ENCODE measurements at regions not wholly inside any gene's neighbourhood (a gene's known extent, or its start where the extent isn't known, plus 50 kb on each side); places are given as distances from the start of the nearest gene placed in this dataset.

GRCh38 chr9:17013891-17014290 lies 120.9 kb upstream of the CNTLN start (continued):
- TF ChIP-seq, protein P1, sequence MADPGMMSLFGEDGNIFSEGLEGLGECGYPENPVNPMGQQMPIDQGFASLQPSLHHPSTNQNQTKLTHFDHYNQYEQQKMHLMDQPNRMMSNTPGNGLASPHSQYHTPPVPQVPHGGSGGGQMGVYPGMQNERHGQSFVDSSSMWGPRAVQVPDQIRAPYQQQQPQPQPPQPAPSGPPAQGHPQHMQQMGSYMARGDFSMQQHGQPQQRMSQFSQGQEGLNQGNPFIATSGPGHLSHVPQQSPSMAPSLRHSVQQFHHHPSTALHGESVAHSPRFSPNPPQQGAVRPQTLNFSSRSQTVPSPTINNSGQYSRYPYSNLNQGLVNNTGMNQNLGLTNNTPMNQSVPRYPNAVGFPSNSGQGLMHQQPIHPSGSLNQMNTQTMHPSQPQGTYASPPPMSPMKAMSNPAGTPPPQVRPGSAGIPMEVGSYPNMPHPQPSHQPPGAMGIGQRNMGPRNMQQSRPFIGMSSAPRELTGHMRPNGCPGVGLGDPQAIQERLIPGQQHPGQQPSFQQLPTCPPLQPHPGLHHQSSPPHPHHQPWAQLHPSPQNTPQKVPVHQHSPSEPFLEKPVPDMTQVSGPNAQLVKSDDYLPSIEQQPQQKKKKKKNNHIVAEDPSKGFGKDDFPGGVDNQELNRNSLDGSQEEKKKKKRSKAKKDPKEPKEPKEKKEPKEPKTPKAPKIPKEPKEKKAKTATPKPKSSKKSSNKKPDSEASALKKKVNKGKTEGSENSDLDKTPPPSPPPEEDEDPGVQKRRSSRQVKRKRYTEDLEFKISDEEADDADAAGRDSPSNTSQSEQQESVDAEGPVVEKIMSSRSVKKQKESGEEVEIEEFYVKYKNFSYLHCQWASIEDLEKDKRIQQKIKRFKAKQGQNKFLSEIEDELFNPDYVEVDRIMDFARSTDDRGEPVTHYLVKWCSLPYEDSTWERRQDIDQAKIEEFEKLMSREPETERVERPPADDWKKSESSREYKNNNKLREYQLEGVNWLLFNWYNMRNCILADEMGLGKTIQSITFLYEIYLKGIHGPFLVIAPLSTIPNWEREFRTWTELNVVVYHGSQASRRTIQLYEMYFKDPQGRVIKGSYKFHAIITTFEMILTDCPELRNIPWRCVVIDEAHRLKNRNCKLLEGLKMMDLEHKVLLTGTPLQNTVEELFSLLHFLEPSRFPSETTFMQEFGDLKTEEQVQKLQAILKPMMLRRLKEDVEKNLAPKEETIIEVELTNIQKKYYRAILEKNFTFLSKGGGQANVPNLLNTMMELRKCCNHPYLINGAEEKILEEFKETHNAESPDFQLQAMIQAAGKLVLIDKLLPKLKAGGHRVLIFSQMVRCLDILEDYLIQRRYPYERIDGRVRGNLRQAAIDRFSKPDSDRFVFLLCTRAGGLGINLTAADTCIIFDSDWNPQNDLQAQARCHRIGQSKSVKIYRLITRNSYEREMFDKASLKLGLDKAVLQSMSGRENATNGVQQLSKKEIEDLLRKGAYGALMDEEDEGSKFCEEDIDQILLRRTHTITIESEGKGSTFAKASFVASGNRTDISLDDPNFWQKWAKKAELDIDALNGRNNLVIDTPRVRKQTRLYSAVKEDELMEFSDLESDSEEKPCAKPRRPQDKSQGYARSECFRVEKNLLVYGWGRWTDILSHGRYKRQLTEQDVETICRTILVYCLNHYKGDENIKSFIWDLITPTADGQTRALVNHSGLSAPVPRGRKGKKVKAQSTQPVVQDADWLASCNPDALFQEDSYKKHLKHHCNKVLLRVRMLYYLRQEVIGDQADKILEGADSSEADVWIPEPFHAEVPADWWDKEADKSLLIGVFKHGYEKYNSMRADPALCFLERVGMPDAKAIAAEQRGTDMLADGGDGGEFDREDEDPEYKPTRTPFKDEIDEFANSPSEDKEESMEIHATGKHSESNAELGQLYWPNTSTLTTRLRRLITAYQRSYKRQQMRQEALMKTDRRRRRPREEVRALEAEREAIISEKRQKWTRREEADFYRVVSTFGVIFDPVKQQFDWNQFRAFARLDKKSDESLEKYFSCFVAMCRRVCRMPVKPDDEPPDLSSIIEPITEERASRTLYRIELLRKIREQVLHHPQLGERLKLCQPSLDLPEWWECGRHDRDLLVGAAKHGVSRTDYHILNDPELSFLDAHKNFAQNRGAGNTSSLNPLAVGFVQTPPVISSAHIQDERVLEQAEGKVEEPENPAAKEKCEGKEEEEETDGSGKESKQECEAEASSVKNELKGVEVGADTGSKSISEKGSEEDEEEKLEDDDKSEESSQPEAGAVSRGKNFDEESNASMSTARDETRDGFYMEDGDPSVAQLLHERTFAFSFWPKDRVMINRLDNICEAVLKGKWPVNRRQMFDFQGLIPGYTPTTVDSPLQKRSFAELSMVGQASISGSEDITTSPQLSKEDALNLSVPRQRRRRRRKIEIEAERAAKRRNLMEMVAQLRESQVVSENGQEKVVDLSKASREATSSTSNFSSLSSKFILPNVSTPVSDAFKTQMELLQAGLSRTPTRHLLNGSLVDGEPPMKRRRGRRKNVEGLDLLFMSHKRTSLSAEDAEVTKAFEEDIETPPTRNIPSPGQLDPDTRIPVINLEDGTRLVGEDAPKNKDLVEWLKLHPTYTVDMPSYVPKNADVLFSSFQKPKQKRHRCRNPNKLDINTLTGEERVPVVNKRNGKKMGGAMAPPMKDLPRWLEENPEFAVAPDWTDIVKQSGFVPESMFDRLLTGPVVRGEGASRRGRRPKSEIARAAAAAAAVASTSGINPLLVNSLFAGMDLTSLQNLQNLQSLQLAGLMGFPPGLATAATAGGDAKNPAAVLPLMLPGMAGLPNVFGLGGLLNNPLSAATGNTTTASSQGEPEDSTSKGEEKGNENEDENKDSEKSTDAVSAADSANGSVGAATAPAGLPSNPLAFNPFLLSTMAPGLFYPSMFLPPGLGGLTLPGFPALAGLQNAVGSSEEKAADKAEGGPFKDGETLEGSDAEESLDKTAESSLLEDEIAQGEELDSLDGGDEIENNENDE (IDR thresholded peaks at IDR 0.05; ENCODE audit: insufficient replicate concordance, low read length): no peak
- TF ChIP-seq POLR2AphosphoS5 (IDR thresholded peaks at IDR 0.05; ENCODE audit: low read depth, low read length) (no peak), RXRA (IDR thresholded peaks at IDR 0.05; ENCODE audit: insufficient read depth, low read depth, low read length) (no peak), CTBP2 (IDR thresholded peaks at IDR 0.05; ENCODE audit: borderline replicate concordance, insufficient read depth, insufficient read length, low read length) (no peak), SIRT6 (IDR thresholded peaks at IDR 0.05; ENCODE audit: low read length) (no peak), TCF12 (IDR thresholded peaks at IDR 0.05; ENCODE audit: low read depth, low read length) (no peak), RBBP5 (IDR thresholded peaks at IDR 0.05; ENCODE audit: borderline replicate concordance, low read depth, low read length) (no peak), SIN3A (conservative IDR thresholded peaks at IDR 0.05 in 1 of 2, IDR thresholded peaks at IDR 0.05 in 1 of 2; ENCODE audit: low read depth in 1 of 2, low read length in 2 of 2) (no peak), BRCA1 (IDR thresholded peaks at IDR 0.05; ENCODE audit: low read depth, low read length) (no peak), BCL11A (IDR thresholded peaks at IDR 0.05; ENCODE audit: low read depth in 2 of 2, low read length in 2 of 2) (no peak), YY1 (IDR thresholded peaks at IDR 0.05; ENCODE audit: low read depth, low read length) (no peak), SP2 (IDR thresholded peaks at IDR 0.05; ENCODE audit: low read length) (no peak), KDM4A (IDR thresholded peaks at IDR 0.05; ENCODE audit: low read depth, low read length, severe bottlenecking) (no peak)

All from H1 (cell line).